ENCODE measurements at regions not wholly inside any gene's neighbourhood (a gene's known extent, or its start where the extent isn't known, plus 50 kb on each side); places are given as distances from the start of the nearest gene placed in this dataset.

- Mint-ChIP-seq H3K27me3 (ENCODE audit: insufficient read depth, low read depth, poor library complexity) (no peaks in the 10 kb centered on the region), H3K4me3 (no peak overlapping the region), H3K27ac (no peak overlapping the region), H3K4me1 (no peaks in the 10 kb centered on the region), H3K36me3 (ENCODE audit: low read depth) (0 out of 3 replicates have a peak, but pooled peaks cover 3% of the 10 kb centered on the region), H3K9me3 (peaks cover 7% of the 10 kb centered on the region; the same call in 2 of the 3 replicates)
- no peaks in the 10 kb centered on the region for H3K4me1 ChIP-seq (ENCODE audit: insufficient read depth)
- no peaks in the 10 kb centered on the region for H3K9me2 ChIP-seq (ENCODE audit: insufficient read depth)
- no peak overlapping the region for H3K27ac ChIP-seq (ENCODE audit: low read depth)
- no peak overlapping the region for H3K4me2 ChIP-seq
- no peak for ATAC-seq
- H3F3A ChIP-seq (replicated peaks; ENCODE audit: low read depth), result no peaks in the 10 kb centered on the region
- H2AFZ ChIP-seq, result no peak overlapping the region; the same call in 1 of the 2 replicates
- TF ChIP-seq STAT1 (IDR thresholded peaks at IDR 0.05; ENCODE audit: unreplicated experiment), result no peak
- no peak for TF ChIP-seq ZNF114 (CRISPR knock-in tag; IDR thresholded peaks at IDR 0.05)
- TF ChIP-seq ZNF462 (CRISPR knock-in tag; IDR thresholded peaks at IDR 0.05), result no peak
- no peak for TF ChIP-seq POLR2AphosphoS5 (IDR thresholded peaks at IDR 0.05; ENCODE audit: low read depth)
- TF ChIP-seq CTCF (conservative IDR thresholded peaks at IDR 0.05; ENCODE audit: low read depth in 2 of 2), result no peak
- TF ChIP-seq REST (IDR thresholded peaks at IDR 0.05; ENCODE audit: unreplicated experiment), result no peak
- no peak for TF ChIP-seq CREB1 (CRISPR knock-in tag; IDR thresholded peaks at IDR 0.05; ENCODE audit: low read depth)
- no peak for TF ChIP-seq EZH2phosphoT487 (IDR thresholded peaks at IDR 0.05; ENCODE audit: unreplicated experiment)
- TF ChIP-seq JUNB (IDR thresholded peaks at IDR 0.05; ENCODE audit: unreplicated experiment), result no peak
- no peak for TF ChIP-seq ZNF331 (CRISPR knock-in tag; IDR thresholded peaks at IDR 0.05; ENCODE audit: low read depth)
- TF ChIP-seq ETS1 (IDR thresholded peaks at IDR 0.05), result no peak
- no peak for TF ChIP-seq EZH2 (IDR thresholded peaks at IDR 0.05; ENCODE audit: low read depth, unreplicated experiment)
- TF ChIP-seq NANOG (IDR thresholded peaks at IDR 0.05; ENCODE audit: borderline replicate concordance), result no peak
- no peaks in the 10 kb centered on the region for H4K20me1 ChIP-seq (replicated peaks; ENCODE audit: insufficient read depth)
- H3K79me2 ChIP-seq (replicated peaks; ENCODE audit: insufficient read depth), result no peaks in the 10 kb centered on the region
- no peaks in the 10 kb centered on the region for H3K27me3 ChIP-seq (ENCODE audit: insufficient read depth)
- DNase-seq (ENCODE audit: low spot score), result no peak
- H3K36me3 ChIP-seq (ENCODE audit: insufficient read depth), result no peaks in the 10 kb centered on the region
- H3K4me3 ChIP-seq, result no peak overlapping the region
Observed at GRCh38 chr16:52376676-52377280, 170.2 kb downstream of the TOX3 start.
